Upper lobe of left lung (tissue), 6 donors: ENCODE measurements at regions not wholly inside any gene's neighbourhood (a gene's known extent, or its start where the extent isn't known, plus 50 kb on each side); places are given as distances from the start of the nearest gene placed in this dataset.

Experiments
- ATAC-seq, 2 donors: fragments of 200-7000 bp; cut with Tn5 transposase; one replicate each; pipeline ENCODE4 v1.9.1; 2022; ENCODE audit warnings: mild to moderate bottlenecking in 2 of 2, moderate library complexity in 2 of 2; ENCODE audit not compliant: low FRiP score in 2 of 2
- DNase-seq, 2 donors: peaks; one replicate each; pipeline ENCODE4 v3.0.0-alpha.2; 2019 to 2020
- H3K27ac ChIP-seq, 4 donors: fragments of 200-600 bp; sonication (generic); one replicate each; pipeline ENCODE4 v1.5.1; 2016 to 2019
- H3K27me3 ChIP-seq, 4 donors: fragments of 200-600 bp; sonication (generic); one replicate each; pipeline ENCODE4 v1.5.1; 2017 to 2019
- H3K36me3 ChIP-seq, 4 donors: fragments of 200-600 bp; sonication (generic); one replicate each; pipeline ENCODE4 v1.5.1; 2016 to 2019
- H3K4me1 ChIP-seq, 4 donors: fragments of 200-600 bp; sonication (generic); one replicate each; pipeline ENCODE4 v1.5.1; 2018 to 2019
- H3K4me3 ChIP-seq, 4 donors: fragments of 200-600 bp; sonication (generic); one replicate each; pipeline ENCODE4 v1.5.1; 2017 to 2019; ENCODE audit warnings: mild to moderate bottlenecking in 2 of 4, moderate library complexity in 1 of 4
- H3K9me3 ChIP-seq, 4 donors: fragments of 200-600 bp; sonication (generic); one replicate each; pipeline ENCODE4 v1.5.1; 2018 to 2019
- CTCF ChIP-seq, 6 experiments: fragments of 450-650 bp in 4 of 6; fragments of 200-600 bp in 2 of 6; sonication (generic) in 2 of 6; IDR thresholded peaks; one replicate each; pipeline ENCODE4 v1.5.1; 2016 to 2019; ENCODE audit warnings: antibody characterized with exemption in 6 of 6
- EP300 ChIP-seq, 4 donors: sonication (generic); formaldehyde crosslinking; IDR thresholded peaks; one replicate each; pipeline ENCODE4 v1.5.1; 2017; ENCODE audit warnings: antibody characterized with exemption in 4 of 4, control low read depth in 2 of 4
- POLR2A ChIP-seq, 4 donors: fragments of 450-650 bp; IDR thresholded peaks; one replicate each; pipeline ENCODE4 v1.5.1; 2016 to 2017; ENCODE audit warnings: antibody characterized with exemption in 4 of 4, mild to moderate bottlenecking in 2 of 4
- POLR2AphosphoS5 ChIP-seq, 2 donors: sonication (generic); formaldehyde crosslinking; IDR thresholded peaks; one replicate each; pipeline ENCODE4 v1.5.1; 2017; ENCODE audit warnings: antibody characterized with exemption in 2 of 2
- WGBS, 2 donors: methylation state at CpG; one replicate each; pipeline ENCODE4 v1.1.5; 2017 to 2018; 5-methylcytosine and 5-hydroxymethylcytosine counted together
- donor health status: DM: no; HTN: no; CAD: no; lungs with moderate emphysema.
- donor health status: DM: no; HTN: yes; CAD: no; lungs with severe emphysema.

GRCh38 chr15:85950101-85950500, 129.6 kb upstream of the AGBL1 start:
- Histone ChIP-seq H3K27me3 (no peaks in the 10 kb centered on the region), H3K4me1 (no peaks in the 10 kb centered on the region), H3K27ac (no peak overlapping the region), H3K36me3 (no peaks in the 10 kb centered on the region), H3K9me3 (no peaks in the 10 kb centered on the region), H3K4me3 (no peak overlapping the region)
- no peak for ATAC-seq
- no peak for TF ChIP-seq POLR2A (IDR thresholded peaks at IDR 0.05)
- no peak for DNase-seq
- 58 to 81% methylated on average over 5 of the region's 5 CpGs for WGBS, 2 donors

- Histone ChIP-seq H3K9me3 (no peaks in the 10 kb centered on the region), H3K36me3 (no peaks in the 10 kb centered on the region), H3K27me3 (no peaks in the 10 kb centered on the region), H3K4me1 (no peaks in the 10 kb centered on the region), H3K4me3 (no peak overlapping the region), H3K27ac (no peak overlapping the region)
- 9 to 78% methylated on average over 1 of the region's 1 CpG for WGBS, 2 donors
- ATAC-seq (no peak), DNase-seq (no peak)
- TF ChIP-seq EP300 (IDR thresholded peaks at IDR 0.05): no peak
- no peak for TF ChIP-seq CTCF (IDR thresholded peaks at IDR 0.05)
- no peak for TF ChIP-seq POLR2AphosphoS5 (IDR thresholded peaks at IDR 0.05)
- no peak for TF ChIP-seq POLR2A (IDR thresholded peaks at IDR 0.05)
Measured at GRCh38 chr15:85954586-85954985, 125.1 kb upstream of the AGBL1 start.

DNA sequence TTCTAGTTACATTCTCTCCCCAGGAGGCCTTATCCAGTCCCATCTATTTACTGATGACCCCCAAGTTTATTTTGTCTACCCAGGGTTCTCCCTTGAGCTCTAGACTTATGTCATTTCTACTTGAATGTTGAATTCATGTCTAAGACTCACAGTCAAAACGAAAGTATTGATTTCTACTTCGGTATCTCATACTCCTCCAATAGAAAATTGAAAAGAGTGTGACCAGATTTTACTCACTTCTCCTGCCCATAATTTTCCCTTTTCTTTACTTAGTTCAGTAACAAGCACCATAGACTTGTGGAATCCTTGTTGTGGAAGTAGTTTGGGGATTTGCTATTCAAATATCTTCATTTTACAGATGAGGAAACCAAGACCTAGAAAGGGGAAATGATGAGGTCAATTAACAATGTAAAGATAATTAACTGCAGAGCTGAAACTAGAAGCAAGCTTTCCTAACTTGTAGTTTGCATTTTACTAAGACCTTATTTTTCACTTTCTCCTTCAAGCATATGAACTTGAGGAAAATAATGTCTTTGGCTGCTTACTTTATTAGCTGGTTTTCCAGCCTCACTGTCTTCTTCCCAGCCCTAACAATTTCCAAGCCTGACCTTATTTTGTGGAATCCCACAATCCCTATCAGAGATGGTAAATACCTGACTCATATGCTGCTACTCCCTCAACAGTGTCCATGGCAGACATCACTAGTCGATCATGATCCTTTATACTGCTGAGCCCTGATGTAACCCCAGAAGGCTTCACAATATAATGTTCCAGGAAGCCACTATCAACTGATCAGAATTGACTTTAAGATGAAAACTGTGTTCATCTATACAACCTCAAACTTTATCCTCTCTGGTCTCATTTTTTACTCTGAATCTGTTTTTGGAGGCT, 123.9 kb upstream of the AGBL1 start:
- H3K4me1 ChIP-seq: no peaks in the 10 kb centered on the region
- no peaks in the 10 kb centered on the region for H3K27me3 ChIP-seq
- 83 to 91% methylated on average over 3 of the region's 3 CpGs for WGBS, 2 donors
- no peaks in the 10 kb centered on the region for H3K9me3 ChIP-seq
- H3K36me3 ChIP-seq: no peaks in the 10 kb centered on the region
- TF ChIP-seq CTCF (IDR thresholded peaks at IDR 0.05): no peak
- TF ChIP-seq POLR2A (IDR thresholded peaks at IDR 0.05): no peak
- TF ChIP-seq POLR2AphosphoS5 (IDR thresholded peaks at IDR 0.05): no peak
- no peak for TF ChIP-seq EP300 (IDR thresholded peaks at IDR 0.05)
- ATAC-seq (no peak), DNase-seq (no peak)
- H3K4me3 ChIP-seq: no peak overlapping the region
- H3K27ac ChIP-seq: no peak overlapping the region

DNA sequence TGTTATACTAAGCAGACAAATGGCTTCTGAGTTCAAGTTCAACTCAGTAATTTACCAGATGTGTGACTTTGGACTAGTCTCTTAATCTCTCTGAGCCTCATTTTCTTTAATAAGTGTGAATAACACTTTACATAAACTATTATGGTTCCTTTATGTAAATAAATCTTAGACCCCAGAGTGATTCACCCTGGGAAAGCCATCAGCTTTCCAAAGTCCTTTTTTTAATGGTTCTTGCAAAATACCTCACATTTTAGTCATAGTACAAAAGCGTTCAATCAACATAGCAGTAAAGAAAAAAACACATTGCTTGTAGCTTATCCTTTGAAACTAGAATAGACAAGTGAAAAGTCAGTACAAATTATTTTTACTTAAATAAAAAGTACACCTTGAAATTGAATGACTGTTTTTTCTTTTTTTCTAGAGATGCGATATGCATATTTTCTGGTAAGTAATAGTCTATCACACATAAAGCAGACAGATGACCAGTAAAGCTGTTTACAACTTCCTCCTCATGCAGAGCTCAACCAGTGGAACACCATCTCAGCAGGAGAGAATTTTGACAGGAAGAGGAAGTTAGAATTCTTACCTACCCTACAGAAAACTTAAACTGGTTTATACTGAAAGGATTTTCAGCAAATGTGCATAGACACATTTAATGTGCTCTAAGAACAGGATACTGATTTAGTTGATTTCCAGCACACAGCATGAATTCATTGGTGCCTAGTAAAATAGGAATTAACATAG, 123.0 kb upstream of the AGBL1 start:
- Histone ChIP-seq H3K4me1 (no peaks in the 10 kb centered on the region), H3K36me3 (no peaks in the 10 kb centered on the region), H3K4me3 (no peak overlapping the region), H3K27ac (no peak overlapping the region), H3K9me3 (no peaks in the 10 kb centered on the region), H3K27me3 (no peaks in the 10 kb centered on the region)
- TF ChIP-seq POLR2A (IDR thresholded peaks at IDR 0.05): no peak
- no peak for TF ChIP-seq POLR2AphosphoS5 (IDR thresholded peaks at IDR 0.05)
- TF ChIP-seq CTCF (IDR thresholded peaks at IDR 0.05): no peak
- TF ChIP-seq EP300 (IDR thresholded peaks at IDR 0.05): no peak
- 78 to 83% methylated on average over 2 of the region's 2 CpGs for WGBS, 2 donors
- no peak for ATAC-seq
- DNase-seq: no peak

DNA sequence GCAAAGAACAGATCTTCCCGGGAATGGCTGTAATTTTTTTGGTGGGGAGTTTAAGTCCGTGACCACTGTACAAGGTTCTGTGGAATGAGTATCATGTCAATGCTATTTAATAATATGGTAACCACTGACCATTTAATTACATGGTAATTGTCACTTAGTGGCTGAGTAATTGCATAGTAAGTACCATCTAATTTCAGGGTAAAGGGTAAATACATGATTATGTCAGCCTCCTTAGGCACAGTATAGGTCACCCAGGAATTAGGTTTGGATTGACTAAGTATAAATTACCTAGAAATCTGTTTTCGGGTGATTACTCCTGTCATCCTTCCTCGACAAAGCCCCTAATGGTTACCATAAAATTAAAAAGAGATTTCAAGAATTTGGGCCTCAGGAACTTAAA, 120.1 kb upstream of the AGBL1 start:
- no peaks in the 10 kb centered on the region for H3K36me3 ChIP-seq
- H3K27me3 ChIP-seq: no peaks in the 10 kb centered on the region
- no peak overlapping the region for H3K4me3 ChIP-seq
- no peak for DNase-seq
- TF ChIP-seq CTCF (IDR thresholded peaks at IDR 0.05) (no peak), POLR2AphosphoS5 (IDR thresholded peaks at IDR 0.05) (no peak), POLR2A (IDR thresholded peaks at IDR 0.05) (no peak), EP300 (IDR thresholded peaks at IDR 0.05) (no peak)
- H3K27ac ChIP-seq: no peak overlapping the region
- H3K4me1 ChIP-seq: no peaks in the 10 kb centered on the region
- no peak for ATAC-seq
- 85 to 87% methylated on average over 4 of the region's 4 CpGs for WGBS, 2 donors
- H3K9me3 ChIP-seq: no peaks in the 10 kb centered on the region
